ENCODE measurements at regions not wholly inside any gene's neighbourhood (a gene's known extent, or its start where the extent isn't known, plus 50 kb on each side); places are given as distances from the start of the nearest gene placed in this dataset.

- no peak for TF ChIP-seq POLR2A (conservative IDR thresholded peaks at IDR 0.05)
- TF ChIP-seq MBD2 (IDR thresholded peaks at IDR 0.05; ENCODE audit: borderline replicate concordance, low read depth): no peak
- TF ChIP-seq USF2 (CRISPR knock-in tag; IDR thresholded peaks at IDR 0.05): no peak
- no peak for TF ChIP-seq PRDM10 (IDR thresholded peaks at IDR 0.05; ENCODE audit: partially characterized antibody)
- TF ChIP-seq TSHZ1 (CRISPR knock-in tag; IDR thresholded peaks at IDR 0.05): no peak
- TF ChIP-seq HDAC1 (IDR thresholded peaks at IDR 0.05): no peak
- TF ChIP-seq CHD7 (IDR thresholded peaks at IDR 0.05; ENCODE audit: low read depth, low read length): no peak
Measured at GRCh38 chr7:16347066-16347826, 74.1 kb downstream of the CRPPA start.
